ENCODE measurements at regions not wholly inside any gene's neighbourhood (a gene's known extent, or its start where the extent isn't known, plus 50 kb on each side); places are given as distances from the start of the nearest gene placed in this dataset.
"Not testable (repeated sequence)": the region's sequence is repeated elsewhere in the genome, so short reads cannot be mapped to it uniquely, and the experiment has no call there.

DNA sequence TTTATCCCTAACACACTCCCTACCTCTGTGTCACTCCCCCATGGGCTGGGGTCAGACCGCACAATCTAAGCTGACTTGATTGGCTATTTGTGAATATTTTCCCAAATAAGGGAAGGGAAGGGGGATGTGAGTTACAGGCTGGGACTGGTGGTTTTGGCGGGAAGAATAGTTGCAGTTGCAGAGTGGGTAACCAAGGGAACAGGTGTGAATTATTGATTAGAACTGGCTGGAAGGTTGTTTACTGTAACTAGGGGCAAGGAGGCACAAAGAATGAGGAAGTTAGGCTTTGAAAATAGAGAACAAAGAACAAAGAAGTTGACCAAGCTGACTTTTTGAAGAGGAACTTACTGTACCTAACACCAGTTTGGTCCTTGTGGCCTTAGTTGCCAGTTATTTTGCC lies 88.0 kb upstream of the XAGE2 start:
- Mint-ChIP-seq H3K4me1 (ENCODE audit: unreplicated experiment) (no peaks in the 10 kb centered on the region), H3K9me3 (ENCODE audit: unreplicated experiment) (no peaks in the 10 kb centered on the region), H3K27me3 (ENCODE audit: unreplicated experiment) (peaks cover 1% of the 10 kb centered on the region), H3K4me3 (ENCODE audit: unreplicated experiment) (no peak overlapping the region), H3K36me3 (ENCODE audit: low read depth, unreplicated experiment) (no peaks in the 10 kb centered on the region), H3K27ac (ENCODE audit: unreplicated experiment) (no peak overlapping the region)
- TF ChIP-seq, protein P1, sequence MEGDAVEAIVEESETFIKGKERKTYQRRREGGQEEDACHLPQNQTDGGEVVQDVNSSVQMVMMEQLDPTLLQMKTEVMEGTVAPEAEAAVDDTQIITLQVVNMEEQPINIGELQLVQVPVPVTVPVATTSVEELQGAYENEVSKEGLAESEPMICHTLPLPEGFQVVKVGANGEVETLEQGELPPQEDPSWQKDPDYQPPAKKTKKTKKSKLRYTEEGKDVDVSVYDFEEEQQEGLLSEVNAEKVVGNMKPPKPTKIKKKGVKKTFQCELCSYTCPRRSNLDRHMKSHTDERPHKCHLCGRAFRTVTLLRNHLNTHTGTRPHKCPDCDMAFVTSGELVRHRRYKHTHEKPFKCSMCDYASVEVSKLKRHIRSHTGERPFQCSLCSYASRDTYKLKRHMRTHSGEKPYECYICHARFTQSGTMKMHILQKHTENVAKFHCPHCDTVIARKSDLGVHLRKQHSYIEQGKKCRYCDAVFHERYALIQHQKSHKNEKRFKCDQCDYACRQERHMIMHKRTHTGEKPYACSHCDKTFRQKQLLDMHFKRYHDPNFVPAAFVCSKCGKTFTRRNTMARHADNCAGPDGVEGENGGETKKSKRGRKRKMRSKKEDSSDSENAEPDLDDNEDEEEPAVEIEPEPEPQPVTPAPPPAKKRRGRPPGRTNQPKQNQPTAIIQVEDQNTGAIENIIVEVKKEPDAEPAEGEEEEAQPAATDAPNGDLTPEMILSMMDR (IDR thresholded peaks at IDR 0.05; ENCODE audit: unreplicated experiment) = no peak
- no peak for DNase-seq (ENCODE audit: low spot score)

DNA sequence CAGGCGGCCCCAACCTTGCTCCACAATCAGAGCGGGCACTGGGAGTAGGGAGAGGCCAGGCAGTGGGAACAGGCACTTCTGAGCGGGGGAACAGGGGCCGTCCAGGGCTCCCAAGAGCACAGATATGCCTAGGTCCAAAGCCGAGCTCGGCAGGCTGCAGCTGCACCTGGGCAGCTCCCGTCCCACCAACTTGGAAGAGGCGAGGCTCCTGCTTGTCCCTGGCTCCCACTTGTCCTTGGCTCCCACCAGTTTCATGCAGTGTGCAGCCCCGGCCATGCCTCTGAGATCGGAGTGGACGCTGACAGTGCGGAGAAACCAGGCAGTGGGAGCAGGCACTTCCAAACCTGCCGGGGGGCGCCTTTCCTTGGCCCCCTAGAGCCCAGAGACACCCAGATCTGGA lies 84.0 kb upstream of the XAGE2 start:
- no peak for DNase-seq (ENCODE audit: low spot score)
- H3K9me3 Mint-ChIP-seq (ENCODE audit: unreplicated experiment) = no peaks in the 10 kb centered on the region
- TF ChIP-seq, protein P1 (IDR thresholded peaks at IDR 0.05; ENCODE audit: unreplicated experiment) = no peak
- no peaks in the 10 kb centered on the region for H3K4me1 Mint-ChIP-seq (ENCODE audit: unreplicated experiment)
- peaks cover 1% of the 10 kb centered on the region for H3K27me3 Mint-ChIP-seq (ENCODE audit: unreplicated experiment)
- no peak overlapping the region for H3K4me3 Mint-ChIP-seq (ENCODE audit: unreplicated experiment)
- no peaks in the 10 kb centered on the region for H3K36me3 Mint-ChIP-seq (ENCODE audit: low read depth, unreplicated experiment)
- no peak overlapping the region for H3K27ac Mint-ChIP-seq (ENCODE audit: unreplicated experiment)

DNA sequence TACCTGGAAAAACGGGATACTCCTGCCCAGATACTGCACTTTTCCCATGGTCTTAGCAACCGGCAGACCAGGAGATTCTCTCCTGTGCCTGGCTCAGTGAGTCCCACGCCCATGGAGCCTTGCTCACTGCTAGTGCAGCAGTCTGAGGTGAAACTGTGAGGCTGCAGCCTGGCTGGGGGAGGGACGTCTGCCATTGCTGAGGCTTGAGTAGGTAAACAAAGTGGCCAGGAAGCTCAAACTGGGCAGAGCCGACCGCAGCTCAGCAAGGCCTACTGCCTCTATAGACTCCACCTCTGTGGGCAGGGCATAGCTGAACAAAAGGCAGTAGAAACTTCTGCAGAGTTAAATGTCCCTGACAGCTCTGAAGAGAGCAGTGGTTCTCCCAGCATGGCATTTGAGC lies 69.9 kb upstream of the XAGE2 start:
- not testable (repeated sequence) for H3K4me3 Mint-ChIP-seq (ENCODE audit: unreplicated experiment); H3K9me3 Mint-ChIP-seq (ENCODE audit: unreplicated experiment); H3K27me3 Mint-ChIP-seq (ENCODE audit: unreplicated experiment); DNase-seq (ENCODE audit: low spot score); H3K27ac Mint-ChIP-seq (ENCODE audit: unreplicated experiment); H3K36me3 Mint-ChIP-seq (ENCODE audit: low read depth, unreplicated experiment); H3K4me1 Mint-ChIP-seq (ENCODE audit: unreplicated experiment)

DNA sequence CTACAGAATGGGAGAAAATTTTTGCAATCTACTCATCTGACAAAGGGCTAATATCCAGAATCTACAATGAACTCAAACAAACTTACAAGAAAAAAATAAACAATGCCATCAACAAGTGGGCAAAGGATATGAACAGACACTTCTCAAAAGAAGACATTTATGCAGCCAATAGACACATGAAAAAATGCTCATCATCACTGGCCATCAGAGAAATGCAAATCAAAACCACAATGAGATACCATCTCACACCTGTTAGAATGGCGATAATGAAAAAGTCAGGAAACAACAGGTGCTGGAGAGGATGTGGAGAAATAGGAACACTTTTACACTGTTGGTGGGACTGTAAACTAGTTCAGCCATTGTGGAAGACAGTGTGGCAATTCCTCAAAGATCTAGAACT lies 60.3 kb upstream of the XAGE2 start:
- H3K9me3 Mint-ChIP-seq (ENCODE audit: unreplicated experiment); DNase-seq (ENCODE audit: low spot score); H3K36me3 Mint-ChIP-seq (ENCODE audit: low read depth, unreplicated experiment); H3K27me3 Mint-ChIP-seq (ENCODE audit: unreplicated experiment); H3K4me3 Mint-ChIP-seq (ENCODE audit: unreplicated experiment); H3K27ac Mint-ChIP-seq (ENCODE audit: unreplicated experiment); H3K4me1 Mint-ChIP-seq (ENCODE audit: unreplicated experiment): not testable (repeated sequence)
